Liver (tissue), 8 donors: ENCODE measurements at regions not wholly inside any gene's neighbourhood (a gene's known extent, or its start where the extent isn't known, plus 50 kb on each side); places are given as distances from the start of the nearest gene placed in this dataset.

Experiments
- DNase-seq: peaks from one replicate; pipeline ENCODE4 v3.0.0-alpha.2; 2017; ENCODE audit warnings: low spot score
- H3K27ac ChIP-seq, 2 donors: one replicate each; pipeline ENCODE4 v1.7.0; 2013; ENCODE audit warnings: inconsistent platforms in 2 of 2, low read length in 2 of 2, control low read depth in 1 of 2, low read depth in 1 of 2, mild to moderate bottlenecking in 1 of 2
- H3K27me3 ChIP-seq, 4 donors: one replicate each; pipeline versions ENCODE4 v1.6.1 to v1.7.0; 2013; ENCODE audit warnings: low read length in 3 of 4, inconsistent platforms in 1 of 4, mild to moderate bottlenecking in 1 of 4, moderate library complexity in 1 of 4; ENCODE audit not compliant: control insufficient read depth in 4 of 4, insufficient read depth in 4 of 4
- H3K36me3 ChIP-seq, 4 donors: one replicate each; pipeline versions ENCODE4 v1.6.1 to v1.7.0; 2013; ENCODE audit warnings: low read length in 3 of 4, mild to moderate bottlenecking in 3 of 4, low read depth in 1 of 4, moderate library complexity in 1 of 4; ENCODE audit not compliant: control insufficient read depth in 4 of 4, insufficient read depth in 3 of 4
- H3K4me1 ChIP-seq, 4 donors: one replicate each; pipeline versions ENCODE4 v1.6.1 to v1.7.0; 2013; ENCODE audit warnings: low read length in 3 of 4, mild to moderate bottlenecking in 3 of 4, moderate library complexity in 1 of 4; ENCODE audit not compliant: control insufficient read depth in 4 of 4, insufficient read depth in 4 of 4
- H3K4me3 ChIP-seq, 3 donors: one replicate each; pipeline versions ENCODE4 v1.6.1 to v1.7.0; 2013; ENCODE audit warnings: low read length in 3 of 3, control low read depth in 1 of 3, low read depth in 1 of 3, mild to moderate bottlenecking in 1 of 3
- H3K9ac ChIP-seq, 2 donors: one replicate each; pipeline ENCODE4 v1.7.0; 2013; ENCODE audit warnings: low read length in 2 of 2, mild to moderate bottlenecking in 2 of 2, moderate library complexity in 2 of 2, control low read depth in 1 of 2, low read depth in 1 of 2
- H3K9me3 ChIP-seq, 4 donors: one replicate each; pipeline versions ENCODE4 v1.6.1 to v1.7.0; 2013; ENCODE audit warnings: low read length in 3 of 4; ENCODE audit not compliant: control insufficient read depth in 4 of 4
- EGR1 ChIP-seq, 2 donors: IDR thresholded peaks; 2 replicates each; pipeline ENCODE4 v1.6.1; 2016 to 2018; ENCODE audit warnings: antibody characterized with exemption in 2 of 2, low read depth in 2 of 2
- FOXA1 ChIP-seq: IDR thresholded peaks from 2 replicates; pipeline ENCODE4 v1.6.1; 2016; ENCODE audit warnings: antibody characterized with exemption
- FOXA2 ChIP-seq: IDR thresholded peaks from 2 replicates; pipeline ENCODE4 v1.6.1; 2016; ENCODE audit warnings: antibody characterized with exemption
- GABPA ChIP-seq, 2 donors: IDR thresholded peaks in 1 of 2; conservative IDR thresholded peaks in 1 of 2; 2 replicates each; pipeline ENCODE4 v1.6.1; 2016; ENCODE audit warnings: antibody characterized with exemption in 2 of 2, mild to moderate bottlenecking in 1 of 2, moderate library complexity in 1 of 2
- HNF4A ChIP-seq, 2 donors: conservative IDR thresholded peaks; 2 replicates each; pipeline ENCODE4 v1.6.1; 2016; ENCODE audit warnings: antibody characterized with exemption in 2 of 2, mild to moderate bottlenecking in 2 of 2
- HNF4G ChIP-seq: IDR thresholded peaks from 2 replicates; pipeline ENCODE4 v1.6.1; 2016; ENCODE audit warnings: antibody characterized with exemption
- JUND ChIP-seq, 2 donors: IDR thresholded peaks; 2 replicates each; pipeline ENCODE4 v1.6.1; 2016; ENCODE audit warnings: antibody characterized with exemption in 2 of 2
- NR2F2 ChIP-seq: IDR thresholded peaks from 2 replicates; pipeline ENCODE4 v1.6.1; 2016; ENCODE audit warnings: antibody characterized with exemption
- RAD21 ChIP-seq, 2 donors: IDR thresholded peaks; 2 replicates each; pipeline ENCODE4 v1.6.1; 2016; ENCODE audit warnings: antibody characterized with exemption in 2 of 2, mild to moderate bottlenecking in 2 of 2
- RXRA ChIP-seq, 2 donors: IDR thresholded peaks; 2 replicates each; pipeline ENCODE4 v1.6.1; 2017 to 2018; ENCODE audit warnings: antibody characterized with exemption in 2 of 2, mild to moderate bottlenecking in 1 of 2
- SP1 ChIP-seq: IDR thresholded peaks from 2 replicates; pipeline ENCODE4 v1.6.1; 2018; ENCODE audit warnings: antibody characterized with exemption, mild to moderate bottlenecking
- TAF1 ChIP-seq: conservative IDR thresholded peaks from 2 replicates; pipeline ENCODE4 v1.6.1; 2016; ENCODE audit warnings: antibody characterized with exemption, mild to moderate bottlenecking
- YY1 ChIP-seq: IDR thresholded peaks from 2 replicates; pipeline ENCODE4 v1.6.1; 2016; ENCODE audit warnings: antibody characterized with exemption, mild to moderate bottlenecking
- WGBS: extraction: QIAGEN DNeasy Blood & Tissue Kit; methylation state at CpG from one replicate; pipeline ENCODE4 v1.1.7; 2013; 5-methylcytosine and 5-hydroxymethylcytosine counted together
- TF ChIP-seq, protein P1 (sequence below): IDR thresholded peaks from 2 replicates; pipeline ENCODE4 v1.6.1; 2016; ENCODE audit warnings: antibody characterized with exemption
- TF ChIP-seq, protein P2 (sequence below): IDR thresholded peaks from 2 replicates; pipeline ENCODE4 v1.6.1; 2016; ENCODE audit warnings: antibody characterized with exemption
- TF ChIP-seq, protein P3 (sequence below): IDR thresholded peaks from 2 replicates; pipeline ENCODE4 v1.6.1; 2016; ENCODE audit warnings: antibody characterized with exemption, mild to moderate bottlenecking
- TF ChIP-seq, protein P4 (sequence below): fragments of 150-350 bp; IDR thresholded peaks from 2 replicates; pipeline ENCODE4 v1.5.1; 2017; ENCODE audit warnings: improper control_type of control experiment, low read depth, low read length; ENCODE audit not compliant: missing input control
- TF ChIP-seq, protein P5 (sequence below): IDR thresholded peaks from 2 replicates; pipeline ENCODE4 v1.6.1; 2016; ENCODE audit warnings: antibody characterized with exemption
- donor health status: healthy.
- donor health status: healthy.
- donor health status: healthy.
- donor health status: healthy.
- donor health status: healthy.

DNA sequence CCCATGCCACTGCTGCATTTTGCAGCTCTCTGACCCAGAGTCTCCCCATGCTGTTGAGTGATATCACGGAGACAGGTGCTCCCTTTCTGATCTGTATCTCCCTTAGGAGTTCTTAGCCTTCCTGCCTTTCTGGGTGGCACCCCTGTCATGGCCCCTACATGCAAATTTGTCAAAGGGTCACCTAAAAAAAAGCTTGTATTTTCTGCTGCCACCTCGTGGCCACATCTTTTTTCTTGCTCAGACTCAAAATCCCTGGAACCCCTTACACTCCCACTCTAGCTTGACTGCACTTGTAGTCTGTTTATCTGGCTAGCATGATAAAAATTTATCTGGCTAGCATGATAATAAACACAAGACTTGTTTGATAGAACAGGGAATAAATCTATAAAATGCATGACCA lies 809.1 kb downstream of the SORCS1 start (continued):
- TF ChIP-seq FOXA2 (no peak), HNF4A (conservative IDR thresholded peaks at IDR 0.05) (no peak), GABPA (IDR thresholded peaks at IDR 0.05 in 1 of 2, conservative IDR thresholded peaks at IDR 0.05 in 1 of 2) (no peak), RXRA (IDR thresholded peaks at IDR 0.05) (no peak), NR2F2 (no peak), SP1 (no peak), EGR1 (IDR thresholded peaks at IDR 0.05; ENCODE audit: low read depth in 2 of 2) (no peak)
- TF ChIP-seq, protein P1, sequence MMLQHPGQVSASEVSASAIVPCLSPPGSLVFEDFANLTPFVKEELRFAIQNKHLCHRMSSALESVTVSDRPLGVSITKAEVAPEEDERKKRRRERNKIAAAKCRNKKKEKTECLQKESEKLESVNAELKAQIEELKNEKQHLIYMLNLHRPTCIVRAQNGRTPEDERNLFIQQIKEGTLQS, result no peak
- TF ChIP-seq, protein P2, sequence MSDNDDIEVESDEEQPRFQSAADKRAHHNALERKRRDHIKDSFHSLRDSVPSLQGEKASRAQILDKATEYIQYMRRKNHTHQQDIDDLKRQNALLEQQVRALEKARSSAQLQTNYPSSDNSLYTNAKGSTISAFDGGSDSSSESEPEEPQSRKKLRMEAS, result no peak

DNA sequence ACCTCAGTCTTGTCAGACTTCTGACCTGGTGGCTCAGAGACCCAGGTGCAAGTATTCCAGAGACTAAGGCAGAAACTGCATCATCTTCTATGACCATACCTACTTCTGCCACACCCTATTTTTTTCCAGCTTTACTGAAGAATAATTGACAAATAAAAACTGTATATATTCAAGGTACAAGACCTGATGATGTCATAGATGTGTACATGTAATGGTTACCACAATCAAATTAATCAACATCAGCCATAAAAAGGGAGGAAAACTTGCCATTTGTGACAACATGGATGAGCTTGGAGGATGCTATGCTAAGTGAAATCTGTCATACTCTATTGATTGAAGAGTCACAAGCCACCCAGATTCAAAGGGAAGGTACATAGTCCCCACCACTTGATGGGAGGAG lies 815.6 kb downstream of the SORCS1 start:
- Histone ChIP-seq H3K27ac (no peak overlapping the region), H3K9ac (no peak overlapping the region), H3K27me3 (peaks cover 0 to 2% (median 0%) of the 10 kb centered on the region in 4 donors), H3K9me3 (no peaks in the 10 kb centered on the region), H3K36me3 (no peaks in the 10 kb centered on the region), H3K4me1 (no peaks in the 10 kb centered on the region), H3K4me3 (no peak overlapping the region)
- DNase-seq, result no peak
- TF ChIP-seq NR2F2 (no peak), TAF1 (no peak), FOXA2 (no peak), EGR1 (IDR thresholded peaks at IDR 0.05; ENCODE audit: low read depth in 2 of 2) (no peak), YY1 (no peak)
- TF ChIP-seq, protein P3, sequence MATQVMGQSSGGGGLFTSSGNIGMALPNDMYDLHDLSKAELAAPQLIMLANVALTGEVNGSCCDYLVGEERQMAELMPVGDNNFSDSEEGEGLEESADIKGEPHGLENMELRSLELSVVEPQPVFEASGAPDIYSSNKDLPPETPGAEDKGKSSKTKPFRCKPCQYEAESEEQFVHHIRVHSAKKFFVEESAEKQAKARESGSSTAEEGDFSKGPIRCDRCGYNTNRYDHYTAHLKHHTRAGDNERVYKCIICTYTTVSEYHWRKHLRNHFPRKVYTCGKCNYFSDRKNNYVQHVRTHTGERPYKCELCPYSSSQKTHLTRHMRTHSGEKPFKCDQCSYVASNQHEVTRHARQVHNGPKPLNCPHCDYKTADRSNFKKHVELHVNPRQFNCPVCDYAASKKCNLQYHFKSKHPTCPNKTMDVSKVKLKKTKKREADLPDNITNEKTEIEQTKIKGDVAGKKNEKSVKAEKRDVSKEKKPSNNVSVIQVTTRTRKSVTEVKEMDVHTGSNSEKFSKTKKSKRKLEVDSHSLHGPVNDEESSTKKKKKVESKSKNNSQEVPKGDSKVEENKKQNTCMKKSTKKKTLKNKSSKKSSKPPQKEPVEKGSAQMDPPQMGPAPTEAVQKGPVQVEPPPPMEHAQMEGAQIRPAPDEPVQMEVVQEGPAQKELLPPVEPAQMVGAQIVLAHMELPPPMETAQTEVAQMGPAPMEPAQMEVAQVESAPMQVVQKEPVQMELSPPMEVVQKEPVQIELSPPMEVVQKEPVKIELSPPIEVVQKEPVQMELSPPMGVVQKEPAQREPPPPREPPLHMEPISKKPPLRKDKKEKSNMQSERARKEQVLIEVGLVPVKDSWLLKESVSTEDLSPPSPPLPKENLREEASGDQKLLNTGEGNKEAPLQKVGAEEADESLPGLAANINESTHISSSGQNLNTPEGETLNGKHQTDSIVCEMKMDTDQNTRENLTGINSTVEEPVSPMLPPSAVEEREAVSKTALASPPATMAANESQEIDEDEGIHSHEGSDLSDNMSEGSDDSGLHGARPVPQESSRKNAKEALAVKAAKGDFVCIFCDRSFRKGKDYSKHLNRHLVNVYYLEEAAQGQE, result no peak

DNA sequence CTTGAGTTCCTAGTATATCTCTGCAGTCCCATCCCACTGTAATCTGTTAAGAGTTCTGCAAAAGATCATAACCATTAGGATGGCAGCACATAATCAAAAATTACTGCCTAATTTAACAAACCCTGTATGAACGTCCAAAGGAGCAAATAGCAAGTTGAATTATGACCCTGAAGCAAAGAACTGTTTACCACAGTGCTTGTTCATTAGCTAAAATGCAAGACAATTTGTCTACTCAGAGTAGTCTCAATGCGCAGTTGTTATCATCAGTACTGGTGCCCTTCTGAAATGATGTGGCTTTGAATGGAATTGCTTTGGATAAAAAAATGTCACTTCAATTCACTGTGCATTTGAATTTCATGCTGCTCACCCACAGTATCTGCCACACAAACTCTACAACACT lies 817.0 kb downstream of the SORCS1 start:
- Histone ChIP-seq H3K4me1 (no peaks in the 10 kb centered on the region), H3K9me3 (no peaks in the 10 kb centered on the region), H3K36me3 (no peaks in the 10 kb centered on the region), H3K27me3 (peaks cover 0 to 2% (median 0%) of the 10 kb centered on the region in 4 donors), H3K27ac (no peak overlapping the region), H3K4me3 (no peak overlapping the region), H3K9ac (no peak overlapping the region)
- DNase-seq, result no peak
- 55% methylated on average over 2 of the region's 2 CpGs for WGBS
- TF ChIP-seq HNF4G, result no peak
- TF ChIP-seq RXRA (IDR thresholded peaks at IDR 0.05), result no peak
- TF ChIP-seq GABPA (IDR thresholded peaks at IDR 0.05 in 1 of 2, conservative IDR thresholded peaks at IDR 0.05 in 1 of 2), result no peak
- TF ChIP-seq, protein P2, result no peak
- no peak for TF ChIP-seq TAF1
- TF ChIP-seq, protein P1, result no peak
- no peak for TF ChIP-seq HNF4A (conservative IDR thresholded peaks at IDR 0.05)
- TF ChIP-seq, protein P3, result no peak
- TF ChIP-seq, protein P4, sequence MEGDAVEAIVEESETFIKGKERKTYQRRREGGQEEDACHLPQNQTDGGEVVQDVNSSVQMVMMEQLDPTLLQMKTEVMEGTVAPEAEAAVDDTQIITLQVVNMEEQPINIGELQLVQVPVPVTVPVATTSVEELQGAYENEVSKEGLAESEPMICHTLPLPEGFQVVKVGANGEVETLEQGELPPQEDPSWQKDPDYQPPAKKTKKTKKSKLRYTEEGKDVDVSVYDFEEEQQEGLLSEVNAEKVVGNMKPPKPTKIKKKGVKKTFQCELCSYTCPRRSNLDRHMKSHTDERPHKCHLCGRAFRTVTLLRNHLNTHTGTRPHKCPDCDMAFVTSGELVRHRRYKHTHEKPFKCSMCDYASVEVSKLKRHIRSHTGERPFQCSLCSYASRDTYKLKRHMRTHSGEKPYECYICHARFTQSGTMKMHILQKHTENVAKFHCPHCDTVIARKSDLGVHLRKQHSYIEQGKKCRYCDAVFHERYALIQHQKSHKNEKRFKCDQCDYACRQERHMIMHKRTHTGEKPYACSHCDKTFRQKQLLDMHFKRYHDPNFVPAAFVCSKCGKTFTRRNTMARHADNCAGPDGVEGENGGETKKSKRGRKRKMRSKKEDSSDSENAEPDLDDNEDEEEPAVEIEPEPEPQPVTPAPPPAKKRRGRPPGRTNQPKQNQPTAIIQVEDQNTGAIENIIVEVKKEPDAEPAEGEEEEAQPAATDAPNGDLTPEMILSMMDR, result no peak
- no peak for TF ChIP-seq FOXA2
- TF ChIP-seq FOXA1, result no peak
- no peak for TF ChIP-seq EGR1 (IDR thresholded peaks at IDR 0.05; ENCODE audit: low read depth in 2 of 2)
- no peak for TF ChIP-seq SP1
- TF ChIP-seq, protein P5, sequence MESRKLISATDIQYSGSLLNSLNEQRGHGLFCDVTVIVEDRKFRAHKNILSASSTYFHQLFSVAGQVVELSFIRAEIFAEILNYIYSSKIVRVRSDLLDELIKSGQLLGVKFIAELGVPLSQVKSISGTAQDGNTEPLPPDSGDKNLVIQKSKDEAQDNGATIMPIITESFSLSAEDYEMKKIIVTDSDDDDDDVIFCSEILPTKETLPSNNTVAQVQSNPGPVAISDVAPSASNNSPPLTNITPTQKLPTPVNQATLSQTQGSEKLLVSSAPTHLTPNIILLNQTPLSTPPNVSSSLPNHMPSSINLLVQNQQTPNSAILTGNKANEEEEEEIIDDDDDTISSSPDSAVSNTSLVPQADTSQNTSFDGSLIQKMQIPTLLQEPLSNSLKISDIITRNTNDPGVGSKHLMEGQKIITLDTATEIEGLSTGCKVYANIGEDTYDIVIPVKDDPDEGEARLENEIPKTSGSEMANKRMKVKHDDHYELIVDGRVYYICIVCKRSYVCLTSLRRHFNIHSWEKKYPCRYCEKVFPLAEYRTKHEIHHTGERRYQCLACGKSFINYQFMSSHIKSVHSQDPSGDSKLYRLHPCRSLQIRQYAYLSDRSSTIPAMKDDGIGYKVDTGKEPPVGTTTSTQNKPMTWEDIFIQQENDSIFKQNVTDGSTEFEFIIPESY, result no peak
- no peak for TF ChIP-seq RAD21 (IDR thresholded peaks at IDR 0.05)
- no peak for TF ChIP-seq NR2F2
- TF ChIP-seq JUND (IDR thresholded peaks at IDR 0.05), result no peak
